Astrocyte of the cerebellum (primary cell): ENCODE measurements at regions not wholly inside any gene's neighbourhood (a gene's known extent, or its start where the extent isn't known, plus 50 kb on each side); places are given as distances from the start of the nearest gene placed in this dataset.

Experiments
- DNase-seq: peaks from one replicate; pipeline ENCODE4 v3.0.0-alpha.2; 2011; ENCODE audit warnings: low read depth
- H3K4me3 ChIP-seq: 2 replicates; pipeline ENCODE4 v1.5.1; 2011; ENCODE audit warnings: mild to moderate bottlenecking, low read depth, low read length, moderate library complexity
- in situ Hi-C: cut with HindIII; loops from 2 replicates; pipeline ENCODE4 v1.10.0; 2017; ENCODE audit warnings: low sequenced_read_pairs
- TF ChIP-seq, protein P1 (sequence below): IDR thresholded peaks from 2 replicates; pipeline ENCODE4 v1.5.1; 2012; ENCODE audit warnings: low read length, low read depth, moderate library complexity, mild to moderate bottlenecking; ENCODE audit errors: missing control alignments

- H3K4me3 ChIP-seq, result no peak overlapping the region
- in situ Hi-C loops, result no loop called here
- DNase-seq, result no peak
- TF ChIP-seq, protein P1, sequence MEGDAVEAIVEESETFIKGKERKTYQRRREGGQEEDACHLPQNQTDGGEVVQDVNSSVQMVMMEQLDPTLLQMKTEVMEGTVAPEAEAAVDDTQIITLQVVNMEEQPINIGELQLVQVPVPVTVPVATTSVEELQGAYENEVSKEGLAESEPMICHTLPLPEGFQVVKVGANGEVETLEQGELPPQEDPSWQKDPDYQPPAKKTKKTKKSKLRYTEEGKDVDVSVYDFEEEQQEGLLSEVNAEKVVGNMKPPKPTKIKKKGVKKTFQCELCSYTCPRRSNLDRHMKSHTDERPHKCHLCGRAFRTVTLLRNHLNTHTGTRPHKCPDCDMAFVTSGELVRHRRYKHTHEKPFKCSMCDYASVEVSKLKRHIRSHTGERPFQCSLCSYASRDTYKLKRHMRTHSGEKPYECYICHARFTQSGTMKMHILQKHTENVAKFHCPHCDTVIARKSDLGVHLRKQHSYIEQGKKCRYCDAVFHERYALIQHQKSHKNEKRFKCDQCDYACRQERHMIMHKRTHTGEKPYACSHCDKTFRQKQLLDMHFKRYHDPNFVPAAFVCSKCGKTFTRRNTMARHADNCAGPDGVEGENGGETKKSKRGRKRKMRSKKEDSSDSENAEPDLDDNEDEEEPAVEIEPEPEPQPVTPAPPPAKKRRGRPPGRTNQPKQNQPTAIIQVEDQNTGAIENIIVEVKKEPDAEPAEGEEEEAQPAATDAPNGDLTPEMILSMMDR, result no peak
Measured at GRCh38 chr12:86496595-86496994, 240.4 kb upstream of the MGAT4C start.

GRCh38 chr12:86484473-86484872 is 228.3 kb upstream of the MGAT4C start:
- no peak overlapping the region for H3K4me3 ChIP-seq
- no peak for DNase-seq
- in situ Hi-C loops, result no loop called here
- TF ChIP-seq, protein P1, result no peak

DNA sequence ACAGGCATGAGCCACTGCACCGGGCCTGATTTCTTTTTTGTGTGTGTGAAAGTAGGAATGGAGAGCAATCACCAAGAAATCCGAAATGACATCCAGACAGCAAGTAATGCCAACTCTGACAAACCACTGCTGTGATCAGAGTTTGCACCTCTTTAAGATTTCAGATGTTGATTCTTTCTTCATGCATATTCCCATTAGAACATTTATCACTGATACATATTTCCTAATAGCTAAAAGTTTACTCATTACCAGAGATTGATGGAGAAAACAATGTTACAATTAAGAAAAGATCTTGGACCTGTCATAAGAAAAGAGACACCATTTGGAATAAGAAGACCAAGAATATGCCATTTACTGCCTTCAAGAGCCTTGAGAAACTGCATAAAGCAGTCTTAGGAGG is 217.0 kb upstream of the MGAT4C start:
- in situ Hi-C loops, result no loop called here
- H3K4me3 ChIP-seq, result no peak overlapping the region
- DNase-seq, result no peak
- TF ChIP-seq, protein P1, result no peak

DNA sequence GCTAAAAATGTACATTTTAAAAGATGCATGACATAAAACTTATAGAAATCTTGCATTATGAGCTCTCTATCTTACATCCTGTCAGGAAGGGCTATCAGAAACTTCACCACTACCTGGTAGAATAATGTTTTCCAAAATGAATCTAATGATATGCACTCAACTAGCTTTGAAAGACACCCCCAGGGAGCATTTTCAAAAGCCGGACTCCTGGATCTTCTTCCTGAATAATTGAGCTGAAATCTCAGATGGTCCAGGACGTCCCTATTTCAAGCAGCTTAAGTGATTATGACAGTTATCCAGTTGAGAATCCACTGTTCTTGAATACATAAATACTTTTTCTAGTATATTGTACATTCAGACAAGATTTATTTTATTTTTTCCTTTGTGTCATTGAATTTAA is 200.6 kb upstream of the MGAT4C start:
- DNase-seq, result no peak
- TF ChIP-seq, protein P1, result no peak
- in situ Hi-C loops, result no loop called here
- no peak overlapping the region for H3K4me3 ChIP-seq

GRCh38 chr12:86456241-86456640 is 200.1 kb upstream of the MGAT4C start:
- TF ChIP-seq, protein P1, result no peak
- in situ Hi-C loops, result no loop called here
- H3K4me3 ChIP-seq, result no peak overlapping the region
- DNase-seq, result no peak

GRCh38 chr12:86445356-86445755 is 189.2 kb upstream of the MGAT4C start:
- in situ Hi-C loops, result no loop called here

DNA sequence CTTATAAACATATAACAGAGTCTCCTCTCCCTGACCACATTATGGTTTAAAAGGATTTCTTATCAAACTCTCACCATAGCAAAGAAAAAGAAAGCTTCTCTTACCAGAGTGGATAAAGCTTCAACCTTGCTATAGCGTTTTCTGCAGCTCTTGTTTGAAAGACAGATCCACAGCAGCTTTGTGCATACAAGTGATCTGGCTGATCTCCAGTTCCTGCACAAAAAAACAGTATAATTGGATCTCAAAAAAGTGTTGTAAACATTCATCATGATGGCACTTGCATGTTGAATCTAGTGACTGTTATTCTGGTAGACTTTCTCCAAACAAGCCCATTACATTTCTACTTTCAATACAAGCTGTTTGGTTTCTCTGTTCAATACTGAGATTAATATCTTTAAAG is 178.9 kb upstream of the MGAT4C start:
- no peak for DNase-seq
- in situ Hi-C loops, result no loop called here
- H3K4me3 ChIP-seq, result no peak overlapping the region
- TF ChIP-seq, protein P1, result no peak

More at GRCh38 chr12:86445356-86445755, 189.2 kb upstream of the MGAT4C start:
- H3K4me3 ChIP-seq, result no peak overlapping the region
- no peak for DNase-seq
- TF ChIP-seq, protein P1, result no peak
